HEK293 (cell line): ENCODE measurements at regions not wholly inside any gene's neighbourhood (a gene's known extent, or its start where the extent isn't known, plus 50 kb on each side); places are given as distances from the start of the nearest gene placed in this dataset.

Experiments
- CTCF ChIA-PET: fragments of 350-600 bp; formaldehyde crosslinking; extraction: SDS; loops from one replicate; lab custom pipeline; 2021; ENCODE audit warnings: antibody characterized with exemption; lab: Yijun Ruan, JAX
- POLR2A ChIA-PET: fragments of 300-600 bp; formaldehyde crosslinking; extraction: SDS; loops from one replicate; lab custom pipeline; 2020; ENCODE audit warnings: antibody characterized with exemption, inconsistent platforms; lab: Yijun Ruan, JAX
- H3K27ac ChIP-seq: fragments of 200-500 bp; sonication (Bioruptor generic); 2 replicates; pipeline ENCODE4 v1.5.1; 2014; ENCODE audit warnings: low read depth, low read length, control low read depth, inconsistent platforms; ENCODE audit errors: extremely low read depth
- H3K36me3 ChIP-seq, 2 experiments: fragments of 200-500 bp in 1 of 2; sonication (Bioruptor generic) in 1 of 2; 1 replicate in 1 of 2; 2 replicates in 1 of 2; pipeline ENCODE4 v1.5.1; 2014 to 2017; ENCODE audit warnings: inconsistent platforms in 2 of 2, low read length in 2 of 2; ENCODE audit not compliant: control insufficient read depth in 2 of 2, insufficient read depth in 1 of 2
- H3K4me1 ChIP-seq: fragments of 200-500 bp; sonication (Bioruptor generic); 2 replicates; pipeline ENCODE4 v1.5.1; 2014; ENCODE audit warnings: mild to moderate bottlenecking, low read length, inconsistent platforms; ENCODE audit not compliant: control insufficient read depth, insufficient read depth
- H3K4me3 ChIP-seq: 2 replicates; pipeline ENCODE4 v1.5.1; 2011; ENCODE audit warnings: low read depth, mild to moderate bottlenecking, control low read depth, low read length, moderate library complexity
- H3K9me3 ChIP-seq: fragments of 200-500 bp; sonication (Bioruptor generic); 2 replicates; pipeline ENCODE4 v1.5.1; 2014; ENCODE audit warnings: low read depth, low read length, inconsistent platforms; ENCODE audit not compliant: control insufficient read depth, insufficient read depth
- AEBP2 ChIP-seq: fragments of 450-650 bp; formaldehyde crosslinking; IDR thresholded peaks from 2 replicates; pipeline ENCODE4 v1.5.1; 2016; ENCODE audit warnings: missing biosample characterization, missing genetic modification characterization, borderline replicate concordance
- RBAK ChIP-seq: fragments of 450-650 bp; formaldehyde crosslinking; IDR thresholded peaks from 2 replicates; pipeline ENCODE4 v1.5.1; 2016; ENCODE audit warnings: missing biosample characterization, missing genetic modification characterization
- SP7 ChIP-seq: fragments of 450-650 bp; formaldehyde crosslinking; IDR thresholded peaks from 2 replicates; pipeline ENCODE4 v1.5.1; 2016; ENCODE audit warnings: missing biosample characterization, missing genetic modification characterization
- YY2 ChIP-seq: fragments of 450-650 bp; formaldehyde crosslinking; IDR thresholded peaks from 2 replicates; pipeline ENCODE4 v1.5.1; 2016; ENCODE audit warnings: missing biosample characterization, missing genetic modification characterization
- ZFP69B ChIP-seq: fragments of 450-650 bp; formaldehyde crosslinking; IDR thresholded peaks from 2 replicates; pipeline ENCODE4 v1.5.1; 2016; ENCODE audit warnings: missing biosample characterization, missing genetic modification characterization
- ZNF18 ChIP-seq: fragments of 450-650 bp; formaldehyde crosslinking; IDR thresholded peaks from 2 replicates; pipeline ENCODE4 v1.5.1; 2016; ENCODE audit warnings: missing biosample characterization, missing genetic modification characterization
- ZNF239 ChIP-seq: fragments of 450-650 bp; formaldehyde crosslinking; IDR thresholded peaks from 2 replicates; pipeline ENCODE4 v1.5.1; 2016; ENCODE audit warnings: missing biosample characterization, missing genetic modification characterization
- ZNF24 ChIP-seq: fragments of 450-650 bp; formaldehyde crosslinking; IDR thresholded peaks from 2 replicates; pipeline ENCODE4 v1.5.1; 2016; ENCODE audit warnings: missing biosample characterization, missing genetic modification characterization
- ZNF280C ChIP-seq: fragments of 450-650 bp; formaldehyde crosslinking; IDR thresholded peaks from 2 replicates; pipeline ENCODE4 v1.5.1; 2016; ENCODE audit warnings: missing biosample characterization, missing genetic modification characterization
- ZNF426 ChIP-seq: fragments of 450-650 bp; formaldehyde crosslinking; IDR thresholded peaks from 2 replicates; pipeline ENCODE4 v1.5.1; 2017; ENCODE audit warnings: missing biosample characterization, missing genetic modification characterization, mild to moderate bottlenecking, inconsistent platforms, moderate library complexity
- ZNF571 ChIP-seq: fragments of 450-650 bp; formaldehyde crosslinking; IDR thresholded peaks from 2 replicates; pipeline ENCODE4 v1.5.0; 2017; ENCODE audit warnings: missing biosample characterization, missing genetic modification characterization
- ZNF596 ChIP-seq: fragments of 450-650 bp; IDR thresholded peaks from 2 replicates; pipeline ENCODE4 v1.5.0; 2018; ENCODE audit warnings: missing biosample characterization, mild to moderate bottlenecking, missing genetic modification characterization, moderate library complexity
- ZNF670 ChIP-seq: fragments of 450-650 bp; formaldehyde crosslinking; IDR thresholded peaks from 2 replicates; pipeline ENCODE4 v1.5.1; 2016; ENCODE audit warnings: missing biosample characterization, missing genetic modification characterization, low read depth
- TF ChIP-seq, protein P1 (sequence below): fragments of 450-650 bp; formaldehyde crosslinking; IDR thresholded peaks from 2 replicates; pipeline ENCODE4 v1.5.1; 2016; ENCODE audit warnings: missing biosample characterization, missing genetic modification characterization
- TF ChIP-seq, protein P2 (sequence below): fragments of 450-650 bp; formaldehyde crosslinking; IDR thresholded peaks from 2 replicates; pipeline ENCODE4 v1.5.1; 2016; ENCODE audit warnings: missing biosample characterization, missing genetic modification characterization

- Histone ChIP-seq H3K4me3 (no peak overlapping the region), H3K36me3 (no peaks in the 10 kb centered on the region), H3K27ac (no peak overlapping the region), H3K4me1 (no peaks in the 10 kb centered on the region), H3K9me3 (no peaks in the 10 kb centered on the region)
- CTCF ChIA-PET: no interaction called here
- POLR2A ChIA-PET: no interaction called here
- TF ChIP-seq ZNF280C (tag by site-specific recombination) (no peak), ZFP69B (tag by site-specific recombination) (no peak), YY2 (tag by site-specific recombination) (no peak), ZNF571 (tag by site-specific recombination) (no peak), AEBP2 (no peak), ZNF239 (tag by site-specific recombination) (no peak), RBAK (tag by site-specific recombination) (no peak), SP7 (no peak), ZNF18 (tag by site-specific recombination) (no peak), ZNF596 (tag by site-specific recombination) (no peak)
- TF ChIP-seq, protein P1, sequence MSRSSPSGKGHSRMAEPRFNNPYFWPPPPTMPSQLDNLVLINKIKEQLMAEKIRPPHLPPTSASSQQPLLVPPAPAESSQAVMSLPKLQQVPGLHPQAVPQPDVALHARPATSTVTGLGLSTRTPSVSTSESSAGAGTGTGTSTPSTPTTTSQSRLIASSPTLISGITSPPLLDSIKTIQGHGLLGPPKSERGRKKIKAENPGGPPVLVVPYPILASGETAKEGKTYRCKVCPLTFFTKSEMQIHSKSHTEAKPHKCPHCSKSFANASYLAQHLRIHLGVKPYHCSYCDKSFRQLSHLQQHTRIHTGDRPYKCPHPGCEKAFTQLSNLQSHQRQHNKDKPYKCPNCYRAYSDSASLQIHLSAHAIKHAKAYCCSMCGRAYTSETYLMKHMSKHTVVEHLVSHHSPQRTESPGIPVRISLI (tag by site-specific recombination): no peak
- TF ChIP-seq, protein P2, sequence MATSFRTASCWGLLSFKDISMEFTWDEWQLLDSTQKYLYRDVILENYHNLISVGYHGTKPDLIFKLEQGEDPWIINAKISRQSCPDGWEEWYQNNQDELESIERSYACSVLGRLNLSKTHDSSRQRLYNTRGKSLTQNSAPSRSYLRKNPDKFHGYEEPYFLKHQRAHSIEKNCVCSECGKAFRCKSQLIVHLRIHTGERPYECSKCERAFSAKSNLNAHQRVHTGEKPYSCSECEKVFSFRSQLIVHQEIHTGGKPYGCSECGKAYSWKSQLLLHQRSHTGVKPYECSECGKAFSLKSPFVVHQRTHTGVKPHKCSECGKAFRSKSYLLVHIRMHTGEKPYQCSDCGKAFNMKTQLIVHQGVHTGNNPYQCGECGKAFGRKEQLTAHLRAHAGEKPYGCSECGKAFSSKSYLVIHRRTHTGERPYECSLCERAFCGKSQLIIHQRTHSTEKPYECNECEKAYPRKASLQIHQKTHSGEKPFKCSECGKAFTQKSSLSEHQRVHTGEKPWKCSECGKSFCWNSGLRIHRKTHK (tag by site-specific recombination): no peak
These were observed 258.6 kb downstream of the GLRX3 start for GRCh38 chr10:130394832-130395231.

DNA sequence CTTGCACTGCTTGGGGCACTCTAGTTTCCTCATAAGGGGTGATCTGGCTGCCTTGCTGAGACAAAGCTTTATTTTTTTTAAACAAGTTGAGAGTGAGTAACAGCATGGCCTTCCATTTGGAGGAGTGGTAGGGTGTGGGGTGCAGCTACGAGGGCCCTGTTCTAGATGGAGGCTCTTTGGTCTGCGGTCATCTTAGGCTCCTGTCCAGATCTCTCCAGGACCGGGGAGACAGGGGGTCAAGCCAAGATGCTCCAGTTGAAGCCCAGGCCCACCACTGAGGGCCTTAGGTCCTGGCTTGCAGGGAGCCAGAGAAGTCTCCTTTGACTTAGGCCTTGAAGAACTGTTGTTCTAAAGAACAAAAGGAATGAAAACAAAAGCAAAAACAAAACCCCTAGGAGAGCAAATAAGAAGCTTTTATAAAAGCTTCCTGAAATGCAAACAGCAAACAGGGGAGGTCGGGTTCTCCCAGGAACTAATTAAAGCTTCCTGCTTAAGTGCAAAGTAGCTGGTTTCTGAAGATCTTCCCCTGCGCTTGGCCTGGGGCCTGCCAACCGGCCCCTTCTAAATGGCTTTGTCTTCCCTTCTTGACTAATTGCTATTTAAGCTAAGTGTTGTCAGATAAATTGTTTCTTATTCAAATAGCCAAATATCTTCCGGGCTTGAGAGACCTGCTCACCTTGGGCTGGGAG, 259.2 kb downstream of the GLRX3 start:
- TF ChIP-seq ZNF24 (tag by site-specific recombination) (no peak), ZNF670 (tag by site-specific recombination) (no peak), ZNF426 (tag by site-specific recombination) (no peak)
- TF ChIP-seq, all 188 proteins: peak for 0
- ChIA-PET CTCF (no interaction called here), POLR2A (no interaction called here)
- Histone ChIP-seq H3K4me3 (no peak overlapping the region), H3K27ac (no peak overlapping the region), H3K4me1 (no peaks in the 10 kb centered on the region), H3K9me3 (no peaks in the 10 kb centered on the region), H3K36me3 (no peaks in the 10 kb centered on the region)
